Prostate gland (tissue), 2 donors: ENCODE measurements at regions not wholly inside any gene's neighbourhood (a gene's known extent, or its start where the extent isn't known, plus 50 kb on each side); places are given as distances from the start of the nearest gene placed in this dataset.
"Not testable (repeated sequence)": the region's sequence is repeated elsewhere in the genome, so short reads cannot be mapped to it uniquely, and the experiment has no call there.

ENCODE experiments used
- DNase-seq: peaks from one replicate; pipeline ENCODE4 v3.0.0-alpha.2; 2019; ENCODE audit warnings: low spot score
- H3K27ac ChIP-seq, 2 donors: fragments of 200-600 bp; sonication (generic); 2 replicates each; pipeline ENCODE4 v1.5.1; 2017 to 2019
- H3K27me3 ChIP-seq: fragments of 200-600 bp; sonication (generic); replicated peaks from 2 replicates; pipeline ENCODE4 v1.5.1; 2019; ENCODE audit not compliant: insufficient read depth
- H3K36me3 ChIP-seq, 2 donors: fragments of 200-600 bp; sonication (generic); 1 replicate in 1 of 2; 2 replicates in 1 of 2; pipeline versions ENCODE4 v1.5.1 to v1.8.1; 2017 to 2019
- H3K4me1 ChIP-seq: fragments of 200-600 bp; sonication (generic); replicated peaks from 2 replicates; pipeline ENCODE4 v1.5.1; 2019
- H3K4me3 ChIP-seq, 2 donors: fragments of 200-600 bp; sonication (generic); 2 replicates each; pipeline ENCODE4 v1.5.1; 2017 to 2019
- H3K9me3 ChIP-seq: fragments of 200-600 bp; sonication (generic); 2 replicates; pipeline ENCODE4 v1.5.1; 2017
- POLR2A ChIP-seq: fragments of 450-650 bp; IDR thresholded peaks from one replicate; pipeline ENCODE4 v1.6.1; 2016; ENCODE audit warnings: antibody characterized with exemption, mild to moderate bottlenecking
- POLR2AphosphoS5 ChIP-seq: sonication (generic); formaldehyde crosslinking; IDR thresholded peaks from one replicate; pipeline ENCODE4 v1.6.1; 2017; ENCODE audit warnings: antibody characterized with exemption
- WGBS: methylation state at CpG from one replicate; pipeline ENCODE4 v1.1.5; 2018; 5-methylcytosine and 5-hydroxymethylcytosine counted together
- intact Hi-C: fragments of 100-400 bp; cut with DNase I; formaldehyde crosslinking; loops from one replicate; pipeline ENCODE4 v1.14.2; 2022
- TF ChIP-seq, protein P1 (sequence below), 4 experiments: fragments of 200-600 bp in 2 of 4; fragments of 450-650 bp in 2 of 4; sonication (generic) in 2 of 4; IDR thresholded peaks; 1 replicate in 3 of 4; 2 replicates in 1 of 4; pipeline ENCODE4 v1.5.1; 2016 to 2019; ENCODE audit warnings: antibody characterized with exemption in 4 of 4, mild to moderate bottlenecking in 2 of 4, moderate library complexity in 2 of 4

DNA sequence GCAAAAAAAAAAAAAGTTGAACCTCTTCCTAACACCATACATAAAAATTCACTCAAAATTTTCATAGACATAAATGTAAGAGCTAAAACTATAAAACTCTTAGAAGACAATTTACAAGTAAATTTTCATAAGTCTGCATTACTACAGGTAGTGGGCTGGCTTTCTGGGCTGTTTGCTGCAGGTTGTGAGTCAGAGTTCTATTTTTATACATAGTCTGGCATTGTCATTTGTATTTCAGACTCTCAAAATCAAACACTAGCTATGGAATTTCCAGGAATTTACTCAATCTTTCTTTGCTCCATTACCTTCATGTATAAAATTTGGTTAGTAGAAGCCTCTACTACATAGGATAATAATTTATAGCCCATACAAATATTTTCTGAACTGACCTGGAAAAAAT lies 227.2 kb downstream of the COX18 start:
- Histone ChIP-seq H3K4me3 (no peak overlapping the region), H3K4me1 (no peaks in the 10 kb centered on the region), H3K9me3 (no peaks in the 10 kb centered on the region), H3K27me3 (no peaks in the 10 kb centered on the region), H3K36me3 (no peaks in the 10 kb centered on the region), H3K27ac (no peak overlapping the region)
- intact Hi-C loops: no loop called here
- DNase-seq: no peak
- TF ChIP-seq POLR2A: no peak
- TF ChIP-seq POLR2AphosphoS5: no peak
- TF ChIP-seq, protein P1, sequence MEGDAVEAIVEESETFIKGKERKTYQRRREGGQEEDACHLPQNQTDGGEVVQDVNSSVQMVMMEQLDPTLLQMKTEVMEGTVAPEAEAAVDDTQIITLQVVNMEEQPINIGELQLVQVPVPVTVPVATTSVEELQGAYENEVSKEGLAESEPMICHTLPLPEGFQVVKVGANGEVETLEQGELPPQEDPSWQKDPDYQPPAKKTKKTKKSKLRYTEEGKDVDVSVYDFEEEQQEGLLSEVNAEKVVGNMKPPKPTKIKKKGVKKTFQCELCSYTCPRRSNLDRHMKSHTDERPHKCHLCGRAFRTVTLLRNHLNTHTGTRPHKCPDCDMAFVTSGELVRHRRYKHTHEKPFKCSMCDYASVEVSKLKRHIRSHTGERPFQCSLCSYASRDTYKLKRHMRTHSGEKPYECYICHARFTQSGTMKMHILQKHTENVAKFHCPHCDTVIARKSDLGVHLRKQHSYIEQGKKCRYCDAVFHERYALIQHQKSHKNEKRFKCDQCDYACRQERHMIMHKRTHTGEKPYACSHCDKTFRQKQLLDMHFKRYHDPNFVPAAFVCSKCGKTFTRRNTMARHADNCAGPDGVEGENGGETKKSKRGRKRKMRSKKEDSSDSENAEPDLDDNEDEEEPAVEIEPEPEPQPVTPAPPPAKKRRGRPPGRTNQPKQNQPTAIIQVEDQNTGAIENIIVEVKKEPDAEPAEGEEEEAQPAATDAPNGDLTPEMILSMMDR (IDR thresholded peaks at IDR 0.05): no peak

DNA sequence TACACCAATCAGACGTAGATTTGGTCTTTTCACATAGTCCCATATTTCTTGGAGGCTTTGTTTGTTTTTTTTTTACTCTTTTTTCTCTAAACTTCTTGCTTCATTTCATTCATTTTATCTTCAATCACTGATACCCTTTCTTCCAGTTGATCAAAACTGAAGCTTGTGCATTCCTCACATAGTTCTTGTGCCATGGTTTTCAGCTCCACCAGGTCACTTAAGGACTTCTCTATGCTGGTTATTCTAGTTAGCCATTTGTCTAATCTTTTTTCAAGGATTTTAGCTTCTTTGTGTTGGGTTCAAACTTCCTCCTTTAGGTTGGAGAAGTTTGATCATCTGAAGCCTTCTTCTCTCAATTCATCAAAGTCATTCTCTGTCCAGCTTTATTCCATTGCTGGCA lies 229.3 kb downstream of the COX18 start:
- H3K4me1 ChIP-seq, DNase-seq, H3K9me3 ChIP-seq, H3K36me3 ChIP-seq, H3K4me3 ChIP-seq, H3K27ac ChIP-seq, intact Hi-C loops, H3K27me3 ChIP-seq: not testable (repeated sequence)
- WGBS: 64% methylated on average over 1 of the region's 1 CpG

DNA sequence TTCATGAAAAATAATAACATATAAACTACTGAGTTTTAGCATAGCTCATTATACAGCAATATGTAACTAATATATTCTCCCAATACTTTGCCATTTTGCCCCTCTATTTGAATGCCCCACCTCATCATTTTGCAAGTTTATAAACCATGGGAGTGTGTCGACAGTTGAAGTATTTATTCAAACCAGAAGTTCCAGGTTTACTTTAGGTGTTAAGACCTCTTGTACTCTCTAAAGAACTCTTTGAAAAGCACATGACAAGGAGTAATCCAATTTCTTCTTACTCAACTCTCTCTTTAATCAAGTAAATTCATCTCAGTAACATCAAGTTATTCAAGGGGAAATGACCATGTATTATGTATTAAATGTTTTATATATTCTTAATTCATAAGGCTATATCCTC lies 240.7 kb downstream of the COX18 start:
- Histone ChIP-seq H3K27ac (no peak overlapping the region), H3K4me3 (no peak overlapping the region), H3K36me3 (no peaks in the 10 kb centered on the region), H3K4me1 (no peaks in the 10 kb centered on the region), H3K27me3 (no peaks in the 10 kb centered on the region), H3K9me3 (no peaks in the 10 kb centered on the region)
- TF ChIP-seq, protein P1 (IDR thresholded peaks at IDR 0.05): no peak
- TF ChIP-seq POLR2AphosphoS5 (no peak), POLR2A (no peak)
- no peak for DNase-seq
- intact Hi-C loops: no loop called here
- 80% methylated on average over 1 of the region's 1 CpG for WGBS

DNA sequence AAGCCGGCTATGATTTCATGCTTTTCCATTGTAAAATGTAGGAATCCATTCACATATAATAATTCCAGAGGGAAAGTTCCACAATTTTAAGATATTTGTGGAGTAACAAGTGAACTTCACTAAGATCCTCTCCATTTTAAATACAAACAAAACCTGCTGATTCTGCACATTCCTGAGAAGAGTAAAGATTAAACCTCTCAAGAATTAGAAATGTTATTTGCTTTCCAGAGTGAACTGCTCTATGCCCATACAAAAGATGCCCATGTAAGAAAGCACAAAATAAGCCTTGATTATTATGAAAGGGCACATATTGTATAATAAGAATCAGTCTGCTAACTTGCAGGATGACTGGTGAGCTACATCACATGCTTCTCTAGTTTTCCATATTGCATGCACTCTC lies 241.5 kb downstream of the COX18 start:
- Histone ChIP-seq H3K27ac (no peak overlapping the region), H3K36me3 (no peaks in the 10 kb centered on the region), H3K4me1 (no peaks in the 10 kb centered on the region), H3K4me3 (no peak overlapping the region), H3K27me3 (no peaks in the 10 kb centered on the region), H3K9me3 (no peaks in the 10 kb centered on the region)
- no peak for TF ChIP-seq POLR2A
- TF ChIP-seq, protein P1 (IDR thresholded peaks at IDR 0.05): no peak
- no peak for TF ChIP-seq POLR2AphosphoS5
- intact Hi-C loops: no loop called here
- 72% methylated on average over 1 of the region's 1 CpG for WGBS
- no peak for DNase-seq

DNA sequence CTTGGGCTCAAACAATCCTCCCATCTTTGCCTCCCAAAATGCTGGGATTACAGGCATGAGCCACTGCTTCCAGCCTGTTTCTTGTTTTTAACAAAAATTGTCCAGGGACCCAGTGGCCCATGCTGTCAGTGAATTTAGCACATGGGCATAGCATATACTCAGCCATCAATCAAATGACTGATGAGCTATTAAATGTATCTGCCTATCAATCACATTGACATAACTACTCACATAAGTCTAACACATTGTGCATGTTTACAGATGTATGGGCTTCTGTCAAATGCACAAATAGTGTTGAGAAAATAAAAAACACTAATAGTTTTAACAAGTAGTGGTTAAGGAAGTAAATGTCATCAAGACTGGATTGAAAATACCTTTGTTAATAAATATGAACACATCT lies 249.4 kb downstream of the COX18 start:
- H3K36me3 ChIP-seq: no peaks in the 10 kb centered on the region
- H3K4me3 ChIP-seq: no peak overlapping the region
- TF ChIP-seq POLR2A (no peak), POLR2AphosphoS5 (no peak)
- TF ChIP-seq, protein P1 (IDR thresholded peaks at IDR 0.05): no peak
- intact Hi-C loops: no loop called here
- no peaks in the 10 kb centered on the region for H3K9me3 ChIP-seq
- no peak for DNase-seq
- H3K27me3 ChIP-seq: no peaks in the 10 kb centered on the region
- H3K27ac ChIP-seq: no peak overlapping the region
- H3K4me1 ChIP-seq: no peaks in the 10 kb centered on the region

DNA sequence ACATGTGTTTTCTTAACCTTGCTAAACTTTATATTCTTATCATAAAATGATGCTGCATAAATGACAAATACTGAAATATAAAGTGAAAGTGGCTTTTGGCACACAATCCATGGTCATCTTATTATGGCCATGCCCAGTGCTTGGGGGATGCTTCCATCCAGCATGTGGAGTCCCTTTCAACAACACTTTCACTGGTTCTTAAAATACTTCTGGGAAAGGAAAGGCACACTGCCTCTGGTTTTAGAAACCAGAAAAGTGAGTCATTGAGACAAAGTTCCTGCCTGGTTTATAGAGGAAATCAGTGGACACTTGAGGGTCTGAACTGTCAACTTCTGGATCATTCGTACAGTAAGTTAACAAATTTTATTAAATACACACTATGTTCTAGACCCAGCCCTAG lies 248.0 kb upstream of the ADAMTS3 start:
- no peak for TF ChIP-seq POLR2A
- TF ChIP-seq, protein P1 (IDR thresholded peaks at IDR 0.05): no peak
- Histone ChIP-seq H3K27ac (no peak overlapping the region), H3K4me3 (no peak overlapping the region), H3K9me3 (no peaks in the 10 kb centered on the region), H3K4me1 (no peaks in the 10 kb centered on the region), H3K27me3 (no peaks in the 10 kb centered on the region), H3K36me3 (no peaks in the 10 kb centered on the region)
- intact Hi-C loops: no loop called here
- 80% methylated on average over 1 of the region's 1 CpG for whole genome bisulfite sequencing
- DNase-seq: no peak
